Osteocyte (in vitro differentiated cells): ENCODE measurements at regions not wholly inside any gene's neighbourhood (a gene's known extent, or its start where the extent isn't known, plus 50 kb on each side); places are given as distances from the start of the nearest gene placed in this dataset.

ENCODE experiments used
- DNase-seq: peaks from one replicate; pipeline ENCODE4 v3.0.0; 2021; ENCODE audit warnings: mixed read lengths; ENCODE audit not compliant: unreplicated experiment; ENCODE audit errors: extremely low spot score
- H3K27ac Mint-ChIP-seq: one replicate; pipeline ENCODE4 v1.8.0; 2021; ENCODE audit warnings: mild to moderate bottlenecking, mixed read lengths; ENCODE audit not compliant: unreplicated experiment
- H3K27me3 Mint-ChIP-seq: one replicate; pipeline ENCODE4 v1.8.0; 2021; ENCODE audit warnings: mixed read lengths; ENCODE audit not compliant: unreplicated experiment
- H3K36me3 Mint-ChIP-seq: one replicate; pipeline ENCODE4 v1.8.0; 2021; ENCODE audit warnings: mixed read lengths; ENCODE audit not compliant: unreplicated experiment
- H3K4me1 Mint-ChIP-seq: one replicate; pipeline ENCODE4 v1.8.0; 2021; ENCODE audit warnings: mixed read lengths; ENCODE audit not compliant: unreplicated experiment
- H3K4me3 Mint-ChIP-seq: one replicate; pipeline ENCODE4 v1.8.0; 2021; ENCODE audit warnings: mild to moderate bottlenecking, moderate library complexity, mixed read lengths; ENCODE audit not compliant: unreplicated experiment
- H3K9me3 Mint-ChIP-seq: one replicate; pipeline ENCODE4 v1.8.0; 2021; ENCODE audit warnings: mixed read lengths; ENCODE audit not compliant: unreplicated experiment
- TF ChIP-seq, protein P1 (sequence below): fragments of 200-600 bp; sonication (generic); IDR thresholded peaks from 2 replicates; pipeline ENCODE4 v1.5.0; 2021; ENCODE audit warnings: antibody characterized with exemption, mild to moderate bottlenecking, moderate library complexity

DNA sequence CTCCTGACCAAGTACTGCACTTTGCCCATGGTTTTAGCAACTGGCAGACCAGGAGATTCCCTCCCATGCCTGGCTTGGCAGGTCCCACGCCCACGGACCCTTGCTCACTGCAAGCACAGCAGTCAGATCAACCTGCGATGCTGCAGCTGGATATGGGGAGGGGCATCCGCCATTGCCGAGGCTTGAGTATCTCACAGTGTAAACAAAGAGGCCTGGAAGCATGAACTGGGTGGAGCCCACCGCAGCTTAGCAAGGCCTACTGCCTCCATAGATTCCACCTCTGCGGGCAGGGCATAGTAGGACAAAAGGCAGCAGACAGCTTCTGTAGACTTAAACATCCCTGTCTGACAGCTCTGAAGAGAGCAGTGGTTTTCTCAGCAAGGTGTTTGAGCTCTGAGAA is 479.8 kb downstream of the FUT8 start:
- no peak for DNase-seq
- H3K36me3 Mint-ChIP-seq = no peaks in the 10 kb centered on the region
- TF ChIP-seq, protein P1, sequence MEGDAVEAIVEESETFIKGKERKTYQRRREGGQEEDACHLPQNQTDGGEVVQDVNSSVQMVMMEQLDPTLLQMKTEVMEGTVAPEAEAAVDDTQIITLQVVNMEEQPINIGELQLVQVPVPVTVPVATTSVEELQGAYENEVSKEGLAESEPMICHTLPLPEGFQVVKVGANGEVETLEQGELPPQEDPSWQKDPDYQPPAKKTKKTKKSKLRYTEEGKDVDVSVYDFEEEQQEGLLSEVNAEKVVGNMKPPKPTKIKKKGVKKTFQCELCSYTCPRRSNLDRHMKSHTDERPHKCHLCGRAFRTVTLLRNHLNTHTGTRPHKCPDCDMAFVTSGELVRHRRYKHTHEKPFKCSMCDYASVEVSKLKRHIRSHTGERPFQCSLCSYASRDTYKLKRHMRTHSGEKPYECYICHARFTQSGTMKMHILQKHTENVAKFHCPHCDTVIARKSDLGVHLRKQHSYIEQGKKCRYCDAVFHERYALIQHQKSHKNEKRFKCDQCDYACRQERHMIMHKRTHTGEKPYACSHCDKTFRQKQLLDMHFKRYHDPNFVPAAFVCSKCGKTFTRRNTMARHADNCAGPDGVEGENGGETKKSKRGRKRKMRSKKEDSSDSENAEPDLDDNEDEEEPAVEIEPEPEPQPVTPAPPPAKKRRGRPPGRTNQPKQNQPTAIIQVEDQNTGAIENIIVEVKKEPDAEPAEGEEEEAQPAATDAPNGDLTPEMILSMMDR = no peak
- H3K4me3 Mint-ChIP-seq = no peak overlapping the region
- H3K27ac Mint-ChIP-seq = no peak overlapping the region
- H3K27me3 Mint-ChIP-seq = no peaks in the 10 kb centered on the region
- peaks cover 20% of the 10 kb centered on the region for H3K9me3 Mint-ChIP-seq
- H3K4me1 Mint-ChIP-seq = no peaks in the 10 kb centered on the region

DNA sequence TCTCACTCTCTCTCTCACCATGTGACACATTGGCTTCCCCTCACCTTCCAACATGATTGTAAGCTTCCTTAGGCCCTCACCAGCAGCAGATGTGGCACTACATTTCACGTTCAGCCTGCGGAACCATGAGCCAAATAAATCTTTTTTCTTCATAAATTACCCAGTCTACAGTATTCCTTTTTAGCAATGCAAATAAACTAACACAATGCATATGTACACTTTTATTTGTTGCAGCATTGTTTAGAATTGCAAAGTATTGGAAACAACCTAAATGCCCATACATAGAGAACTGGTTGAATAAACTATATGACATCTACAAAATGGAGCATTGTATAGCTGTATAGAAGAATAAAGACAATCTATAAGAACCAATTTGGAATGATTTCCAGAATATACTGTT is 487.6 kb downstream of the FUT8 start:
- no peaks in the 10 kb centered on the region for H3K4me1 Mint-ChIP-seq
- H3K9me3 Mint-ChIP-seq = peaks cover 31% of the 10 kb centered on the region
- H3K27me3 Mint-ChIP-seq = no peaks in the 10 kb centered on the region
- H3K4me3 Mint-ChIP-seq = no peak overlapping the region
- no peak for DNase-seq
- no peak overlapping the region for H3K27ac Mint-ChIP-seq
- H3K36me3 Mint-ChIP-seq = no peaks in the 10 kb centered on the region
- TF ChIP-seq, protein P1 = no peak

DNA sequence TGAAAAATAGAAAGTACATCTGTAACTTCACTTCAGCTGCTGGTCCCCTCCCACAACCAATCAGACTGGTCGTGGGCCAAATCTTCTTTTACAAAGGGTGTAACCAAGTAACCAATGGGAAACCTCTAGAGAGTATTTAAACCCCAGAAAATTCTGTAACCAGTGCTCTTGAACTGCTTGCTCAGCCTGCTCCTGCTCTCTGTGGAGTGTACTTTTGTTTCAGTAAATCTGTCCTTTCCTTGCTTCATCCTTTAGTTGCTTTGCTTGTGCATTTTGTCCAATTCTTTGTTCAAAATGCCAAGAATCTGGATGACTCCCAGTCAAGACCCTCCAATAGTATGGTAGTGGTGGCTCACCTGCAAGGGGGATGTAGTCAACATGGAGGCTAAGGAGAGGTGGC is 489.1 kb downstream of the FUT8 start:
- no peak overlapping the region for H3K4me3 Mint-ChIP-seq
- H3K27me3 Mint-ChIP-seq = no peaks in the 10 kb centered on the region
- DNase-seq = no peak
- no peaks in the 10 kb centered on the region for H3K36me3 Mint-ChIP-seq
- no peaks in the 10 kb centered on the region for H3K4me1 Mint-ChIP-seq
- H3K27ac Mint-ChIP-seq = no peak overlapping the region
- TF ChIP-seq, protein P1 = no peak
- peaks cover 28% of the 10 kb centered on the region for H3K9me3 Mint-ChIP-seq

DNA sequence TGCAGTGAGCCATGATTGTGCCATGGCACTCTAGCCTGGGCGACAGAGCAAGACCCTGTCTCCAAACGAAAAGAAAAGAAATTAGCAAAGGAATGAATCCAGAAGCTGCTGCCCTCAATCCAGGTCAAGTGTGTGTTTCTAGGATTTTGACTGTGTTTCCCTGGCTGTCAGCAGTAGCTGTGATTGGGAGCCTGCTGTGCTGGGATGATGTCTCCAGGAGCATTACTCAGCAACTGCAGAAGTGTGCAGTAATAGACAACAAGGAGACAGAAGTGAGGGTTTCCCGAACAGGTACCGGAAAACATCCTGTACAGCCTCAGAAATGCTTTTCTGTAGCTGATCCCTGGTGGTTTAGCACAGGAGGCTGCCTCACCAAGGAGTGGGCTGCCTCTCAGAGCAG is 492.5 kb downstream of the FUT8 start:
- H3K27me3 Mint-ChIP-seq = no peaks in the 10 kb centered on the region
- TF ChIP-seq, protein P1 = no peak
- H3K4me1 Mint-ChIP-seq = no peaks in the 10 kb centered on the region
- H3K27ac Mint-ChIP-seq = no peak overlapping the region
- H3K4me3 Mint-ChIP-seq = no peak overlapping the region
- no peaks in the 10 kb centered on the region for H3K36me3 Mint-ChIP-seq
- no peak for DNase-seq
- peaks cover 14% of the 10 kb centered on the region for H3K9me3 Mint-ChIP-seq

DNA sequence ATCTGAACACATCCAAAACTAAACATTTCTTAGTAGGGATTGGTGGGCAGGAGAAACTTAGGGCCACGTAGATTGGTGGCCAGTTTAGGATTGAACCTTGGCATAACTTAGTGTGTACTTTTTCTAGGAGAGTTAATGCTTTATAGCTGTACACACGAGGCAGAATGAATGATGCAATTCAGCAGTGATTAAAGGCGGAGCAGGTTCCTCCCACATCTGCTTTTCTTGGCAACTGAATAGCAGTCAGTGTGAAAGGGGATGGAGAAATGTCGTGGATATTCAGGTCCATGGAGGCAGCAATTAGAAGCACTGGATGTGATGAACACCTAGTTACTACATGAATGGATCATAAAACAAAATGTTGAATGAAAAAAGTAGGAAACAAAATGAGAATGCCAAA is 493.8 kb downstream of the FUT8 start:
- H3K4me1 Mint-ChIP-seq = no peaks in the 10 kb centered on the region

More for the DNA sequence above, 493.8 kb downstream of the FUT8 start:
- peaks cover 3% of the 10 kb centered on the region for H3K9me3 Mint-ChIP-seq
- no peak overlapping the region for H3K27ac Mint-ChIP-seq
- no peak overlapping the region for H3K4me3 Mint-ChIP-seq
- TF ChIP-seq, protein P1 = no peak
- no peaks in the 10 kb centered on the region for H3K36me3 Mint-ChIP-seq
- DNase-seq = no peak
- no peaks in the 10 kb centered on the region for H3K27me3 Mint-ChIP-seq
